ENCODE measurements at regions not wholly inside any gene's neighbourhood (a gene's known extent, or its start where the extent isn't known, plus 50 kb on each side); places are given as distances from the start of the nearest gene placed in this dataset.

DNA sequence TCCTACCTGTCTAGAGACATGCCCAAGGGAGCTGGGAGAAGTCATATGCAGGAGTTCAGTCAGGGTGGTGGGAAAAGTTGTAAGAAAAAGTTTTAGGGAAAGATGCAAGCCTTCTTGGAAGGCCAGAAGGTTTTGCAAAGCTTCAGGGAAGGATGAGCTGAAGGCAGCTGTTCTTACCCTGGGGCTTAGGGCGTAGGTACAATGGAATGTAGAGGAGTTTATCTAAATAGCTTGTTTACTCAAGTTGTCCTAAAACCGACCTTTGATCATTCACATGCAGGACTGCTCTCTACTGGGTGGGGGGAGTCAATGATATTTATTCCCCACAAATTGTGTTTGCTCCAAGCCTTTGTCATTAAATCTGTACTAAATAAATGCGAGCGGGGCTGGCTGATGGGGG, 277.0 kb downstream of the CRPPA start:
- TF ChIP-seq CTCF (conservative IDR thresholded peaks at IDR 0.05; ENCODE audit: low read length) (no peak), EZH2phosphoT487 (IDR thresholded peaks at IDR 0.05; ENCODE audit: borderline replicate concordance) (no peak)
